B cell (primary cell): ENCODE measurements at regions not wholly inside any gene's neighbourhood (a gene's known extent, or its start where the extent isn't known, plus 50 kb on each side); places are given as distances from the start of the nearest gene placed in this dataset.

Experiments
- EZH2 ChIP-seq: IDR thresholded peaks from 2 replicates; pipeline ENCODE4 v1.6.1; 2012; ENCODE audit warnings: borderline replicate concordance, low read depth, mild to moderate bottlenecking, moderate library complexity, low read length; ENCODE audit not compliant: insufficient read depth, poor library complexity, severe bottlenecking
- TF ChIP-seq, protein P1 (sequence below): fragments of 200-600 bp; IDR thresholded peaks from one replicate; pipeline ENCODE4 v1.8.0; 2022; ENCODE audit warnings: antibody characterized with exemption, mild to moderate bottlenecking

DNA sequence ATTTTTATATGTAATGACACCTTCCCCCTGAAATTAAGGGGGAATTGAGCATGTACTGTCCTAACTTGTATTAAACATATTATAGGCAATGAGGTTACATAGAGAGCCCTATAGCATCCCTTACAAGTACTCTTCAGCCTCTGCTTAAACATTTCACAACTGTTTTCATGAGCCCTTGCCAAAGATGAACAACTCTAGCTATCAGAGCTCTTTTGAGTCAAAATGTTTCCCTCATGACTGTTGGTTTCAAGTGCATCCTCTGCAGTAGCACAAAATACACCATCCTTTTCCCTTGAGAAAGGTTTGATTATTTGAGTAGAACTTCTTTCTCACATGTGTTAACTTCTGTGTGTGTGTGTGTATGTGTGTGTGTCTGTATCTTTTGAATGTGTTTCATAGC is 1157.6 kb upstream of the CELF2 start:
- TF ChIP-seq, protein P1, sequence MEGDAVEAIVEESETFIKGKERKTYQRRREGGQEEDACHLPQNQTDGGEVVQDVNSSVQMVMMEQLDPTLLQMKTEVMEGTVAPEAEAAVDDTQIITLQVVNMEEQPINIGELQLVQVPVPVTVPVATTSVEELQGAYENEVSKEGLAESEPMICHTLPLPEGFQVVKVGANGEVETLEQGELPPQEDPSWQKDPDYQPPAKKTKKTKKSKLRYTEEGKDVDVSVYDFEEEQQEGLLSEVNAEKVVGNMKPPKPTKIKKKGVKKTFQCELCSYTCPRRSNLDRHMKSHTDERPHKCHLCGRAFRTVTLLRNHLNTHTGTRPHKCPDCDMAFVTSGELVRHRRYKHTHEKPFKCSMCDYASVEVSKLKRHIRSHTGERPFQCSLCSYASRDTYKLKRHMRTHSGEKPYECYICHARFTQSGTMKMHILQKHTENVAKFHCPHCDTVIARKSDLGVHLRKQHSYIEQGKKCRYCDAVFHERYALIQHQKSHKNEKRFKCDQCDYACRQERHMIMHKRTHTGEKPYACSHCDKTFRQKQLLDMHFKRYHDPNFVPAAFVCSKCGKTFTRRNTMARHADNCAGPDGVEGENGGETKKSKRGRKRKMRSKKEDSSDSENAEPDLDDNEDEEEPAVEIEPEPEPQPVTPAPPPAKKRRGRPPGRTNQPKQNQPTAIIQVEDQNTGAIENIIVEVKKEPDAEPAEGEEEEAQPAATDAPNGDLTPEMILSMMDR, result no peak
- no peak for TF ChIP-seq EZH2
